ENCODE measurements at regions not wholly inside any gene's neighbourhood (a gene's known extent, or its start where the extent isn't known, plus 50 kb on each side); places are given as distances from the start of the nearest gene placed in this dataset.

GRCh38 chr13:47211106-47211505 is 314.3 kb upstream of the HTR2A start:
- Histone ChIP-seq H3K4me1 (ENCODE audit: insufficient read depth, insufficient read length) (no peaks in the 10 kb centered on the region), H3K27me3 (ENCODE audit: insufficient read depth, insufficient read length) (no peaks in the 10 kb centered on the region), H3K9ac (ENCODE audit: insufficient read length, low read depth) (no peak overlapping the region), H3K4me3 (ENCODE audit: insufficient read length, low read depth) (no peak overlapping the region), H3K9me3 (ENCODE audit: insufficient read depth, low read length) (peaks cover 6% of the 10 kb centered on the region; the same call in 1 of the 2 replicates), H3K36me3 (ENCODE audit: insufficient read depth, insufficient read length, low read length) (no peaks in the 10 kb centered on the region)
- TF ChIP-seq YY1 (IDR thresholded peaks at IDR 0.05; ENCODE audit: insufficient read depth, insufficient read length), result no peak
- no peak for TF ChIP-seq SUZ12 (IDR thresholded peaks at IDR 0.05; ENCODE audit: extremely low read depth, insufficient read depth, insufficient read length)
- TF ChIP-seq ZNF274 (IDR thresholded peaks at IDR 0.05; ENCODE audit: low read depth, low read length), result no peak
- DNase-seq (ENCODE audit: low read depth, low spot score), result peak; percentile 22

GRCh38 chr13:47206111-47206510 is 309.3 kb upstream of the HTR2A start:
- peaks cover 14% of the 10 kb centered on the region for H3K9me3 ChIP-seq (ENCODE audit: insufficient read depth, low read length)
- DNase-seq (ENCODE audit: low read depth, low spot score), result no peak

GRCh38 chr13:47190696-47191305 is 293.9 kb upstream of the HTR2A start:
- H3K9ac ChIP-seq (ENCODE audit: insufficient read length, low read depth), result no peak overlapping the region
- H3K9me3 ChIP-seq (ENCODE audit: insufficient read depth, low read length), result no peaks in the 10 kb centered on the region
- no peak for DNase-seq (ENCODE audit: low read depth, low spot score)
- no peak overlapping the region for H3K4me3 ChIP-seq (ENCODE audit: insufficient read length, low read depth)
- no peaks in the 10 kb centered on the region for H3K27me3 ChIP-seq (ENCODE audit: insufficient read depth, insufficient read length)
- H3K36me3 ChIP-seq (ENCODE audit: insufficient read depth, insufficient read length, low read length), result no peaks in the 10 kb centered on the region
- TF ChIP-seq YY1 (IDR thresholded peaks at IDR 0.05; ENCODE audit: insufficient read depth, insufficient read length), result no peak
- no peak for TF ChIP-seq SUZ12 (IDR thresholded peaks at IDR 0.05; ENCODE audit: extremely low read depth, insufficient read depth, insufficient read length)
- no peak for TF ChIP-seq ZNF274 (IDR thresholded peaks at IDR 0.05; ENCODE audit: low read depth, low read length)
- H3K4me1 ChIP-seq (ENCODE audit: insufficient read depth, insufficient read length), result no peaks in the 10 kb centered on the region

More at GRCh38 chr13:47206111-47206510, 309.3 kb upstream of the HTR2A start:
- Histone ChIP-seq H3K9ac (ENCODE audit: insufficient read length, low read depth) (no peak overlapping the region), H3K4me3 (ENCODE audit: insufficient read length, low read depth) (no peak overlapping the region), H3K36me3 (ENCODE audit: insufficient read depth, insufficient read length, low read length) (no peaks in the 10 kb centered on the region), H3K27me3 (ENCODE audit: insufficient read depth, insufficient read length) (no peaks in the 10 kb centered on the region), H3K4me1 (ENCODE audit: insufficient read depth, insufficient read length) (no peaks in the 10 kb centered on the region)
- TF ChIP-seq SUZ12 (IDR thresholded peaks at IDR 0.05; ENCODE audit: extremely low read depth, insufficient read depth, insufficient read length) (no peak), ZNF274 (IDR thresholded peaks at IDR 0.05; ENCODE audit: low read depth, low read length) (no peak), YY1 (IDR thresholded peaks at IDR 0.05; ENCODE audit: insufficient read depth, insufficient read length) (no peak)

- H3K27me3 ChIP-seq (ENCODE audit: insufficient read depth, insufficient read length), result no peaks in the 10 kb centered on the region
- no peaks in the 10 kb centered on the region for H3K36me3 ChIP-seq (ENCODE audit: insufficient read depth, insufficient read length, low read length)
- no peak overlapping the region for H3K9ac ChIP-seq (ENCODE audit: insufficient read length, low read depth)
- TF ChIP-seq YY1 (IDR thresholded peaks at IDR 0.05; ENCODE audit: insufficient read depth, insufficient read length) (no peak), SUZ12 (IDR thresholded peaks at IDR 0.05; ENCODE audit: extremely low read depth, insufficient read depth, insufficient read length) (no peak), ZNF274 (IDR thresholded peaks at IDR 0.05; ENCODE audit: low read depth, low read length) (no peak)
- no peak for DNase-seq (ENCODE audit: low read depth, low spot score)
- no peak overlapping the region for H3K4me3 ChIP-seq (ENCODE audit: insufficient read length, low read depth)
- H3K4me1 ChIP-seq (ENCODE audit: insufficient read depth, insufficient read length), result no peaks in the 10 kb centered on the region
- no peaks in the 10 kb centered on the region for H3K9me3 ChIP-seq (ENCODE audit: insufficient read depth, low read length)
Measured at GRCh38 chr13:47188802-47189201, 291.9 kb upstream of the HTR2A start.

- Histone ChIP-seq H3K9ac (ENCODE audit: insufficient read length, low read depth) (no peak overlapping the region), H3K27me3 (ENCODE audit: insufficient read depth, insufficient read length) (no peaks in the 10 kb centered on the region), H3K4me3 (ENCODE audit: insufficient read length, low read depth) (no peak overlapping the region), H3K4me1 (ENCODE audit: insufficient read depth, insufficient read length) (no peaks in the 10 kb centered on the region), H3K9me3 (ENCODE audit: insufficient read depth, low read length) (no peaks in the 10 kb centered on the region), H3K36me3 (ENCODE audit: insufficient read depth, insufficient read length, low read length) (no peaks in the 10 kb centered on the region)
- no peak for DNase-seq (ENCODE audit: low read depth, low spot score)
- TF ChIP-seq YY1 (IDR thresholded peaks at IDR 0.05; ENCODE audit: insufficient read depth, insufficient read length) (no peak), SUZ12 (IDR thresholded peaks at IDR 0.05; ENCODE audit: extremely low read depth, insufficient read depth, insufficient read length) (no peak), ZNF274 (IDR thresholded peaks at IDR 0.05; ENCODE audit: low read depth, low read length) (no peak)
Measured at GRCh38 chr13:47186471-47186870, 289.6 kb upstream of the HTR2A start.

- DNase-seq (ENCODE audit: low read depth, low spot score), result no peak
- TF ChIP-seq ZNF274 (IDR thresholded peaks at IDR 0.05; ENCODE audit: low read depth, low read length) (no peak), YY1 (IDR thresholded peaks at IDR 0.05; ENCODE audit: insufficient read depth, insufficient read length) (no peak), SUZ12 (IDR thresholded peaks at IDR 0.05; ENCODE audit: extremely low read depth, insufficient read depth, insufficient read length) (no peak)
- no peak overlapping the region for H3K4me3 ChIP-seq (ENCODE audit: insufficient read length, low read depth)
- H3K9ac ChIP-seq (ENCODE audit: insufficient read length, low read depth), result no peak overlapping the region
- H3K36me3 ChIP-seq (ENCODE audit: insufficient read depth, insufficient read length, low read length), result no peaks in the 10 kb centered on the region
- no peaks in the 10 kb centered on the region for H3K27me3 ChIP-seq (ENCODE audit: insufficient read depth, insufficient read length)
- no peaks in the 10 kb centered on the region for H3K9me3 ChIP-seq (ENCODE audit: insufficient read depth, low read length)
- H3K4me1 ChIP-seq (ENCODE audit: insufficient read depth, insufficient read length), result no peaks in the 10 kb centered on the region
Measured at GRCh38 chr13:47184321-47184720, 287.5 kb upstream of the HTR2A start.

GRCh38 chr13:47179321-47179720 is 282.5 kb upstream of the HTR2A start:
- Histone ChIP-seq H3K4me1 (ENCODE audit: insufficient read depth, insufficient read length) (no peaks in the 10 kb centered on the region), H3K4me3 (ENCODE audit: insufficient read length, low read depth) (no peak overlapping the region), H3K9me3 (ENCODE audit: insufficient read depth, low read length) (no peaks in the 10 kb centered on the region), H3K36me3 (ENCODE audit: insufficient read depth, insufficient read length, low read length) (no peaks in the 10 kb centered on the region), H3K27me3 (ENCODE audit: insufficient read depth, insufficient read length) (no peaks in the 10 kb centered on the region), H3K9ac (ENCODE audit: insufficient read length, low read depth) (no peak overlapping the region)
- TF ChIP-seq ZNF274 (IDR thresholded peaks at IDR 0.05; ENCODE audit: low read depth, low read length) (no peak), YY1 (IDR thresholded peaks at IDR 0.05; ENCODE audit: insufficient read depth, insufficient read length) (no peak), SUZ12 (IDR thresholded peaks at IDR 0.05; ENCODE audit: extremely low read depth, insufficient read depth, insufficient read length) (no peak)
- no peak for DNase-seq (ENCODE audit: low read depth, low spot score)
